GM23248 (cell line): ENCODE measurements at regions not wholly inside any gene's neighbourhood (a gene's known extent, or its start where the extent isn't known, plus 50 kb on each side); places are given as distances from the start of the nearest gene placed in this dataset.

Source experiments
- EZH2 ChIP-seq: fragments of 200-600 bp; sonication (generic); IDR thresholded peaks from 2 replicates; pipeline ENCODE4 v1.6.1; 2018; ENCODE audit warnings: antibody characterized with exemption, mild to moderate bottlenecking; ENCODE audit not compliant: insufficient read depth, poor library complexity, severe bottlenecking
- EZH2phosphoT487 ChIP-seq: fragments of 200-600 bp; sonication (generic); IDR thresholded peaks from 2 replicates; pipeline ENCODE4 v1.6.1; 2018; ENCODE audit warnings: antibody characterized with exemption, moderate library complexity, mild to moderate bottlenecking, low read depth; ENCODE audit not compliant: insufficient read depth

DNA sequence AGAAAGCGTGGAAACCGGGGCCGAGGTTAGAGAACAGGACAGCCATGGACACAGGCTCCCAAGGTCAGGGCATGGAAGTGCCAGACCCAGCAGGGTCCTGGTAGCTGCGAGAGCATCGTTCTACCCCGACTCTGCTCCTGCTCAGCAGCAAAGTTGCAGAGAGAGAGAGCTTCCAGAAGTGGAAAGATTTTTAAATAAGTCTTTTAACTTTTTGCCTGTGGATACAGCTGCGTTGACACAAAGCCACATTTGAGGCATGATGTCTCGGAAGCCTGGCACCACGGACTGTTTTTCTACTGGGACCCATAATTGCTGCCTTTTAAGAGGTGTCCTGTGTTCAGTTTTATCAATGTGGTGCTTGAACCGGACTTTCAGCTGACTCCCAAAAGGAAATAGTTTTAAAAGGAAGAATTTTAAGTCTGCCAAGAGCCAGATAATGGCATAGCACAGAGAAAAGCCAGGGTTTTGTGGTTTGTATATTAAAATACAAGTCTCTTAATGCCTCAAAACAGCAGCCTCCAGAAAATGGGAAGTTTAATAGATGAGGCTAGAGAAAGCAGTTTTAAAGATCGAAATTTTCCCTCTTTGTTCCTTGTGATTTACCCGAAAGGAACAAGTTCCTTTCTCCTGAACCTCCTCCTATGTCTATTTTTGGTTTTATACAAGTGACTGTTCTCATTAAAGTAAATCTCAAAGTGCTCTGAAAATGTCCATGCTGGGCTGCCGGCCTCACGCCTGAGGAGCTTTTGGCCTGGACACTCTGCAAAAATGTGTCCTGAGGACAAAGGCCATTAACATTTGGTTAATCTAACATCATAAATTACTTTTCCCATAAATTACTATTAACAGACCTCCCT is 91.5 kb downstream of the RIN2 start:
- TF ChIP-seq EZH2 (no peak), EZH2phosphoT487 (no peak)
